GM12878 (cell line): ENCODE measurements at regions not wholly inside any gene's neighbourhood (a gene's known extent, or its start where the extent isn't known, plus 50 kb on each side); places are given as distances from the start of the nearest gene placed in this dataset.

Experiments used
- ATAC-seq: fragments of 200-7000 bp; cut with Tn5 transposase; 3 replicates; pipeline ENCODE4 v1.9.1; 2020; ENCODE audit warnings: mild to moderate bottlenecking, moderate library complexity
- BruUV-seq: library from RNA; stranded (reverse); fragments of 400-500 nt; replicated peaks from 2 replicates; lab custom pipeline; 2021; lab: Mats Ljungman, UMichigan
- CTCF ChIA-PET: fragments of 300-600 bp; sonication (Branson Sonifier 250); formaldehyde crosslinking; extraction: SDS; loops from one replicate; lab custom pipeline; 2021; ENCODE audit warnings: inconsistent platforms; lab: Yijun Ruan, JAX
- POLR2A ChIA-PET: fragments of 350-600 bp; formaldehyde crosslinking; extraction: SDS; loops from one replicate; lab custom pipeline; 2021; ENCODE audit warnings: inconsistent platforms; lab: Charles Lee
- RAD21 ChIA-PET: fragments of 300-600 bp; sonication (Branson Sonifier 250); formaldehyde crosslinking; loops from one replicate; lab custom pipeline; 2023; ENCODE audit warnings: antibody characterized with exemption; ENCODE audit not compliant: unreplicated experiment; lab: Charles Lee
- SMC1A ChIA-PET: fragments of 300-600 bp; sonication (Branson Sonifier 250); formaldehyde crosslinking; loops from one replicate; lab custom pipeline; 2023; ENCODE audit not compliant: unreplicated experiment, uncharacterized antibody; lab: Charles Lee
- DNase-seq: peaks from one replicate; pipeline ENCODE4 v3.0.0-alpha.2; 2011; ENCODE audit warnings: low read depth, low spot score
- FAIRE-seq: peaks from 3 replicates; lab custom pipeline; 2011; peaks lifted over from hg19 to GRCh38; lab: Jason Lieb, UNC
- H2AFZ ChIP-seq: 2 replicates; pipeline ENCODE4 v1.6.0; 2011; ENCODE audit warnings: low read depth, low read length, control low read depth; ENCODE audit not compliant: control insufficient read depth
- H3K27ac ChIP-seq: 2 replicates; pipeline ENCODE4 v1.5.1; 2011; ENCODE audit warnings: control low read depth; ENCODE audit not compliant: control insufficient read depth, insufficient read depth
- H3K27me3 ChIP-seq, 2 experiments: replicated peaks in 1 of 2; 2 replicates each; pipeline versions ENCODE4 v1.6.0 to v1.6.1; 2011; ENCODE audit warnings: low read length in 1 of 2; ENCODE audit not compliant: control insufficient read depth in 2 of 2, insufficient read depth in 2 of 2
- H3K36me3 ChIP-seq, 2 experiments: 2 replicates each; pipeline ENCODE4 v1.5.1; 2011; ENCODE audit warnings: low read length in 1 of 2; ENCODE audit not compliant: control insufficient read depth in 2 of 2, insufficient read depth in 2 of 2
- H3K4me1 ChIP-seq: 2 replicates; pipeline ENCODE4 v1.6.1; 2011; ENCODE audit warnings: mild to moderate bottlenecking, low read length, moderate library complexity, mixed read lengths; ENCODE audit not compliant: control insufficient read depth, insufficient read depth
- H3K4me2 ChIP-seq: 2 replicates; pipeline ENCODE4 v1.6.0; 2011; ENCODE audit warnings: control low read depth; ENCODE audit not compliant: control insufficient read depth, insufficient read depth
- H3K4me3 ChIP-seq: fragments of 200-600 bp; sonication (generic); 2 replicates; pipeline ENCODE4 v1.5.1; 2016
- H3K79me2 ChIP-seq: 2 replicates; pipeline ENCODE4 v1.6.0; 2011; ENCODE audit warnings: low read length; ENCODE audit not compliant: control insufficient read depth, insufficient read depth
- H3K9ac ChIP-seq: 2 replicates; pipeline ENCODE4 v1.8.0; 2011; ENCODE audit warnings: low read length, control low read depth, mixed read lengths; ENCODE audit not compliant: control insufficient read depth, insufficient read depth
- H3K9me3 ChIP-seq: replicated peaks from 3 replicates; pipeline ENCODE4 v1.5.1; 2011; ENCODE audit warnings: mild to moderate bottlenecking, low read length; ENCODE audit not compliant: control insufficient read depth, insufficient read depth
- H4K20me1 ChIP-seq: 2 replicates; pipeline ENCODE4 v1.6.0; 2011; ENCODE audit not compliant: control insufficient read depth, insufficient read depth
- CBX5 ChIP-seq: sonication (generic); IDR thresholded peaks from 2 replicates; pipeline ENCODE4 v1.6.1; 2016; ENCODE audit warnings: low read depth, moderate library complexity, mild to moderate bottlenecking, inconsistent platforms
- CEBPZ ChIP-seq: fragments of 150-350 bp; IDR thresholded peaks from 2 replicates; pipeline ENCODE4 v1.6.1; 2016; ENCODE audit warnings: low read depth, low read length
- NFXL1 ChIP-seq: fragments of 450-650 bp; IDR thresholded peaks from 2 replicates; pipeline ENCODE4 v1.6.1; 2017; ENCODE audit warnings: antibody characterized with exemption, mild to moderate bottlenecking, borderline replicate concordance
- POU2F2 ChIP-seq: IDR thresholded peaks from 3 replicates; pipeline ENCODE4 v1.6.1; 2011; ENCODE audit warnings: low read depth, mild to moderate bottlenecking, low read length, borderline replicate concordance
- RAD21 ChIP-seq: IDR thresholded peaks from 2 replicates; pipeline ENCODE4 v1.6.1; 2011; ENCODE audit warnings: mild to moderate bottlenecking, low read depth, low read length, moderate library complexity; ENCODE audit not compliant: insufficient read depth
- RB1 ChIP-seq: fragments of 450-650 bp; formaldehyde crosslinking; IDR thresholded peaks from 2 replicates; pipeline ENCODE4 v1.6.1; 2017; ENCODE audit warnings: mild to moderate bottlenecking, borderline replicate concordance
- REST ChIP-seq: IDR thresholded peaks from 2 replicates; pipeline ENCODE4 v1.6.1; 2012; ENCODE audit warnings: mild to moderate bottlenecking, low read depth, low read length
- WGBS: methylation state at CpG from one replicate; pipeline ENCODE4 v1.1.6; 2016; ENCODE audit warnings: low lambda C conversion rate; ENCODE audit not compliant: insufficient replicate concordance, insufficient coverage; ENCODE audit errors: missing lambda C conversion rate; 5-methylcytosine and 5-hydroxymethylcytosine counted together
- in situ Hi-C: fragments of 300-500 bp; cut with MboI; formaldehyde crosslinking; loops from 9 replicates; pipeline ENCODE4 v1.14.3; 2018; ENCODE audit warnings: mixed read lengths
- intact Hi-C: fragments of 100-400 bp; cut with micrococcal nuclease; formaldehyde crosslinking; loops from one replicate; pipeline ENCODE4 v1.14.2; 2022; ENCODE audit not compliant: unreplicated experiment
- TF ChIP-seq, protein P1 (sequence below), 3 experiments: IDR thresholded peaks in 2 of 3; conservative IDR thresholded peaks in 1 of 3; 2 replicates each; pipeline ENCODE4 v1.5.1; 2011; ENCODE audit warnings: low read depth in 3 of 3, low read length in 3 of 3, mild to moderate bottlenecking in 3 of 3, control low read depth in 2 of 3, moderate library complexity in 2 of 3, inconsistent platforms in 1 of 3, mixed read lengths in 1 of 3; ENCODE audit not compliant: control insufficient read depth in 2 of 3, insufficient read depth in 1 of 3; ENCODE audit errors: extremely low read depth in 1 of 3
- TF ChIP-seq, protein P2 (sequence below): fragments of 450-650 bp; IDR thresholded peaks from 2 replicates; pipeline ENCODE4 v1.6.1; 2017; ENCODE audit warnings: low read depth, mild to moderate bottlenecking, moderate library complexity
- TF ChIP-seq, protein P3 (sequence below): IDR thresholded peaks from 2 replicates; pipeline ENCODE4 v1.6.1; 2012; ENCODE audit warnings: low read depth, low read length, improper control_type of control experiment

DNA sequence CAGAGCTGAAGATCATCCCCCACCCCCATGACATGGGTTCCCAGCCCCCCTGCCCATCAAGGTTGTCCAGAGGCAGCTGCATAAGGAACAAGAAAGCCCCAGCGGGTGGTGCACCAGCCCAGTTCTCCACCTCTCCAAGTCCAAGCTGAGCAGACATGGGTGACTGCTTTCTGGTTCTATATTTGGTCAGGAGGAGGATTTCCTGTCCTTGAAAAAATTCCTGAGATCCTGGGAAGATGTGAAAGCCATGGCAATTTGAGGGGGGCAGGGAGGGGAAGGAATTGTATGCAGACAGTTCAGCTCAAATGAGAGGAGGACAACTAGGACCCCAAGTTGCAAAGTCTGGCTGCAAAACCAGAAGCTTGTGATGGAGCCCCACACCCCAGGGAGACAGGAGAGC is 55.4 kb upstream of the ADGRE5 start (continued):
- TF ChIP-seq, protein P1, sequence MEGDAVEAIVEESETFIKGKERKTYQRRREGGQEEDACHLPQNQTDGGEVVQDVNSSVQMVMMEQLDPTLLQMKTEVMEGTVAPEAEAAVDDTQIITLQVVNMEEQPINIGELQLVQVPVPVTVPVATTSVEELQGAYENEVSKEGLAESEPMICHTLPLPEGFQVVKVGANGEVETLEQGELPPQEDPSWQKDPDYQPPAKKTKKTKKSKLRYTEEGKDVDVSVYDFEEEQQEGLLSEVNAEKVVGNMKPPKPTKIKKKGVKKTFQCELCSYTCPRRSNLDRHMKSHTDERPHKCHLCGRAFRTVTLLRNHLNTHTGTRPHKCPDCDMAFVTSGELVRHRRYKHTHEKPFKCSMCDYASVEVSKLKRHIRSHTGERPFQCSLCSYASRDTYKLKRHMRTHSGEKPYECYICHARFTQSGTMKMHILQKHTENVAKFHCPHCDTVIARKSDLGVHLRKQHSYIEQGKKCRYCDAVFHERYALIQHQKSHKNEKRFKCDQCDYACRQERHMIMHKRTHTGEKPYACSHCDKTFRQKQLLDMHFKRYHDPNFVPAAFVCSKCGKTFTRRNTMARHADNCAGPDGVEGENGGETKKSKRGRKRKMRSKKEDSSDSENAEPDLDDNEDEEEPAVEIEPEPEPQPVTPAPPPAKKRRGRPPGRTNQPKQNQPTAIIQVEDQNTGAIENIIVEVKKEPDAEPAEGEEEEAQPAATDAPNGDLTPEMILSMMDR (IDR thresholded peaks at IDR 0.05 in 2 of 3, conservative IDR thresholded peaks at IDR 0.05 in 1 of 3; ENCODE audit: control insufficient read depth in 2 of 3, extremely low read depth in 1 of 3, insufficient read depth in 1 of 3, low read depth in 3 of 3, low read length in 3 of 3), result no peak
- TF ChIP-seq RB1, result no peak

DNA sequence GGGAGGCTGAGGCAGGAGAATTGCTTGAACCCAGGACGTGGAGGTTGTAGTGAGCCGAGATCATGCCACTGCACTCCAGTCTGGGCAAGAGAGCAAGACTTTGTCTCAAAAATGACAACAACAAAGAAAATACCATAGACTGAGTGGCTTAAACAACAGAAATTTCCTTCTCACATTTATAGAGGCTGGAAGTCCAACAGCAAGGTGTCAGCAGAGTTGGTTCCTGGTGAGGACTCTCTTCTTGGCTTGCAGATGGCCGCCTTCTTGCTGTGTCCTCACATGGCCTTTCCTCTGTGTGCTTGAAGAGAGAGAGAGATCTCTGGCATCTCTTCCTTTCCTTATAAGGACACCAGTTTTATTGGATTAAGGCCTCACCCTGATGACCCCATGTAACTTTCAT is 56.1 kb upstream of the ADGRE5 start:
- H3K36me3 ChIP-seq, result no peaks in the 10 kb centered on the region
- FAIRE-seq, result no peak
- no peak for ATAC-seq
- BruUV-seq, result no TSS peak
- 61% methylated on average over 3 of the region's 3 CpGs for WGBS
- H3K79me2 ChIP-seq, result no peaks in the 10 kb centered on the region
- no peak overlapping the region for H3K4me3 ChIP-seq
- CTCF ChIA-PET, result interaction anchor here (1.6 kb wide), 1 partner anchor 23 kb away, joined by 5 read pairs; no protein-coding TSS in a partner anchor
- intact Hi-C loops (no loop called here), in situ Hi-C loops (loop anchor here (25.0 kb wide), 1 partner anchor 438 kb away; the partner anchor contains the start of gene NANOS3)
- no peak overlapping the region for H3K27ac ChIP-seq
- POLR2A ChIA-PET, result interaction anchor here (0.6 kb wide), 1 partner anchor 464 kb away, joined by 3 read pairs; no protein-coding TSS in a partner anchor
- no peaks in the 10 kb centered on the region for H3K9me3 ChIP-seq
- H2AFZ ChIP-seq, result no peak overlapping the region
- H4K20me1 ChIP-seq, result no peaks in the 10 kb centered on the region
- H3K4me2 ChIP-seq, result no peak overlapping the region
- SMC1A ChIA-PET, result no interaction called here
- no peaks in the 10 kb centered on the region; a peak in 1 of 4 replicates for H3K27me3 ChIP-seq
- no peak overlapping the region for H3K9ac ChIP-seq
- H3K4me1 ChIP-seq, result no peaks in the 10 kb centered on the region
- no peak for DNase-seq
- RAD21 ChIA-PET, result no interaction called here
- TF ChIP-seq, protein P2, sequence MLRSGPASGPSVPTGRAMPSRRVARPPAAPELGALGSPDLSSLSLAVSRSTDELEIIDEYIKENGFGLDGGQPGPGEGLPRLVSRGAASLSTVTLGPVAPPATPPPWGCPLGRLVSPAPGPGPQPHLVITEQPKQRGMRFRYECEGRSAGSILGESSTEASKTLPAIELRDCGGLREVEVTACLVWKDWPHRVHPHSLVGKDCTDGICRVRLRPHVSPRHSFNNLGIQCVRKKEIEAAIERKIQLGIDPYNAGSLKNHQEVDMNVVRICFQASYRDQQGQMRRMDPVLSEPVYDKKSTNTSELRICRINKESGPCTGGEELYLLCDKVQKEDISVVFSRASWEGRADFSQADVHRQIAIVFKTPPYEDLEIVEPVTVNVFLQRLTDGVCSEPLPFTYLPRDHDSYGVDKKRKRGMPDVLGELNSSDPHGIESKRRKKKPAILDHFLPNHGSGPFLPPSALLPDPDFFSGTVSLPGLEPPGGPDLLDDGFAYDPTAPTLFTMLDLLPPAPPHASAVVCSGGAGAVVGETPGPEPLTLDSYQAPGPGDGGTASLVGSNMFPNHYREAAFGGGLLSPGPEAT, result no peak
- TF ChIP-seq, protein P3, sequence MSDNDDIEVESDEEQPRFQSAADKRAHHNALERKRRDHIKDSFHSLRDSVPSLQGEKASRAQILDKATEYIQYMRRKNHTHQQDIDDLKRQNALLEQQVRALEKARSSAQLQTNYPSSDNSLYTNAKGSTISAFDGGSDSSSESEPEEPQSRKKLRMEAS, result no peak
- no peak for TF ChIP-seq CBX5
- no peak for TF ChIP-seq NFXL1
- no peak for TF ChIP-seq REST
- no peak for TF ChIP-seq RAD21
- TF ChIP-seq CEBPZ, result no peak
- TF ChIP-seq POU2F2, result no peak
